ENCODE measurements at regions not wholly inside any gene's neighbourhood (a gene's known extent, or its start where the extent isn't known, plus 50 kb on each side); places are given as distances from the start of the nearest gene placed in this dataset.
"Not testable (repeated sequence)": the region's sequence is repeated elsewhere in the genome, so short reads cannot be mapped to it uniquely, and the experiment has no call there.

DNA sequence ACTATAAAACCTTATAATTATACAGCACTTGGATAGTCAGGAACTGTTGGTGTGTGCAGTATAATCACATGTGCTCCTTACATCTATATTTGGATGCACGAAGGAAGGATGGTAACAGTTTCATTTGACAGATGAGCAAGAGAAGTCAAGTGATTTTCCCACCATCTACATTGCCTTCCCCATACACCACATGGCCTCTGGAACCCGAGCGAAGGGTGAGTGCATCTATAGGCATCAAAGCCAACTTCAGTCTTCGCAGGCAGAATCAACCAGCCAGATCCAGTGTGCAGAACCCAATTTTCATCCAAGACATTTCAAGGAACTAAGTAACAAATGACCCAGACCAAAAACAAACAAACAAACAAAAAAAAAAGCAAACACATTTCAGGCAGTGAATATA, 85.1 kb upstream of the BLID start:
- no peak for DNase-seq (ENCODE audit: low read depth)
- H3K4me3 ChIP-seq (ENCODE audit: low read length), result no peak overlapping the region

DNA sequence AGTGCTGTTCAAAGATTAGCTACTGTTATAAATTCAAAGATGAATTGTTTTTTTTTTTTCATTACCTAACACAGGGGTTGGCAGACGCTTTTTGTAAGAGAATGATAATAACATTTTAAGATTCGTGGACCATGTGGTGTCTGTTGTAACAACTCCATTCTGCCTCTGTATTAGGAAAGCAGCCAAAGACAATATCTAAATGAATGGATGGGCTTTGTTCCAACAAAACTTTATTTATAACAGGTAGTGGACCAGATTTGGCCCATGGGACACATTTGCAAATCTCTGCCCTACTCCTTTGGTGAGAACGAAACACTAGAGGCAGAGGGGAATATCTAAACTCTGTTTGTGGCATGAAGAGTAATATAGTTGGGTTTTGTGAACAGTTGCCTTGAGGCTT, 83.6 kb upstream of the BLID start:
- TF ChIP-seq, protein P1, sequence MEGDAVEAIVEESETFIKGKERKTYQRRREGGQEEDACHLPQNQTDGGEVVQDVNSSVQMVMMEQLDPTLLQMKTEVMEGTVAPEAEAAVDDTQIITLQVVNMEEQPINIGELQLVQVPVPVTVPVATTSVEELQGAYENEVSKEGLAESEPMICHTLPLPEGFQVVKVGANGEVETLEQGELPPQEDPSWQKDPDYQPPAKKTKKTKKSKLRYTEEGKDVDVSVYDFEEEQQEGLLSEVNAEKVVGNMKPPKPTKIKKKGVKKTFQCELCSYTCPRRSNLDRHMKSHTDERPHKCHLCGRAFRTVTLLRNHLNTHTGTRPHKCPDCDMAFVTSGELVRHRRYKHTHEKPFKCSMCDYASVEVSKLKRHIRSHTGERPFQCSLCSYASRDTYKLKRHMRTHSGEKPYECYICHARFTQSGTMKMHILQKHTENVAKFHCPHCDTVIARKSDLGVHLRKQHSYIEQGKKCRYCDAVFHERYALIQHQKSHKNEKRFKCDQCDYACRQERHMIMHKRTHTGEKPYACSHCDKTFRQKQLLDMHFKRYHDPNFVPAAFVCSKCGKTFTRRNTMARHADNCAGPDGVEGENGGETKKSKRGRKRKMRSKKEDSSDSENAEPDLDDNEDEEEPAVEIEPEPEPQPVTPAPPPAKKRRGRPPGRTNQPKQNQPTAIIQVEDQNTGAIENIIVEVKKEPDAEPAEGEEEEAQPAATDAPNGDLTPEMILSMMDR (conservative IDR thresholded peaks at IDR 0.05; ENCODE audit: low read depth, low read length), result no peak
- DNase-seq (ENCODE audit: low read depth), result no peak
- H3K4me3 ChIP-seq (ENCODE audit: low read length), result no peak overlapping the region

More for the DNA sequence above, 85.1 kb upstream of the BLID start:
- TF ChIP-seq, protein P1 (conservative IDR thresholded peaks at IDR 0.05; ENCODE audit: low read depth, low read length), result no peak

DNA sequence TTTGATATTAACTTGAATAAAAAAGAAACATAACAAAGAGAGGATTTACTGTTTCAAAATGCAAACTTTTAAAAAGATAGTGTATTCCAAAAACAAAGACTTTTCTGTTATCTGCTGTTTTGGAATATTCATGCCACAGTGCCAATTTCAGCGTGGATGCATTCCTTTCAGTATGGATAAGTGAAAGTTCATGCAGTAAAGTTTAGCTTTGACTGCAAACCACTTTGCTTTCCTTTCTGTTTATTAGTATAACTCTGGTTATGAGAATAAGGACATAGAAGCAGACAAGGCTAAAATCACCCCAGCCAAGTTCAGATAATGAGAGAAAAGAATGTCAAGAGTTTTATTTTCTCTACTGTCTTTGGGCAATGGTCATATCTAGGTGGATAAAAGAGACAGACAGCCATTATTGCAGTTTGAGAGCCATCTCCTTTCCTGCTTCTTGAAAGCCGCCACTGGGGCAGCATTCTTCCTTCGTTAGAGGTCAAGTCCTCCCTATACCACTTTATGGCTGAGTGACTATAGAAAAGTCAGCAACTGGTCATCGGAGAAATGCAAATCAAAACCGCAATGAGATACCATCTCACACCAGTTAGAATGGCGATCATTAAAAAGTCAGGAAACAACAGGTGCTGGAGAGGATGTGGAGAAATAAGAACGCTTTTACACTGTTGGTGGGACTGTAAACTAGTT, 82.4 kb upstream of the BLID start:
- H3K4me3 ChIP-seq (ENCODE audit: low read length), result no peak overlapping the region
- TF ChIP-seq, protein P1 (conservative IDR thresholded peaks at IDR 0.05; ENCODE audit: low read depth, low read length), result no peak
- DNase-seq (ENCODE audit: low read depth), result no peak

DNA sequence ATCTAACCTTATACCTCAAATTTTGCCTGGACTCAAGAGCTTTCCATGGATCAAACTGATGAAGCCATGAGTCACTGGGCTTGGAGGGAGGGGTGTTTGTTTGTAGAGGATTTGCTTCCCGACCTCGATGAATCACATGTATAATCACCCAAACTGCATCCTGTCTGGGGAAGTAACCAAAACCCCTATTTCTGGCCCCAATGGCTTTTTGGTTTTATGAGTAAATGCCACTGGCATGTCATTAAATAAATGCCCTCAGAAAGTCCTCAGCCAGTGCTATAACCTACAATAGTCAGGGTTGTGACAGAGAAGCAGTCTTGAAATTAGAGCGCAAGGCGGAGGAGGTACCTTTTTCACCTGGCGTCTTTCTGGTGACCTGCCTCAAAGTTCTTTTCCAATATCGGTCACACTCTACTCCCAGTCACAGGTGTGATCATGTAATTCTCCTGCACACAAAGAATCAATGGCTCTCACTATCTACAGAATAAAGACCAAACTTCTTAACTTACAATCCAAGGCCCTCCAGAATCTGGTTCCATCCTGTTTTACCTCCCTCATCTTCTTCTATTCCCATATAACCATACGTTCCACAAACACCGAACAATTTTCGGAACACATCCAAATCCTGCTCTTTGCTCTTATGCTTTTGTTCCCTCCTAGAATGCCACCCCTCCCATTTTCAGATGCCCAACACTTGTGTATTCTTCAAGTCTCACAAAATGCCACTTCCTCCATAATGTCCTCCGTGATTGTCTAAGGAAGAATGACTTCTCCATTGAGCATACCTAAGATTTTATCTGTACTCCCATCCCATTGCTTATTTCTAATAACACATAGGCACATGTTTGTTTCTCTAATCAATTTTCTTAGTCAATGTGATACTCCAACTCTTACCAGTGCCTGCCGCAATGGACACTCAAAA, 81.3 kb upstream of the BLID start:
- TF ChIP-seq, protein P1 (conservative IDR thresholded peaks at IDR 0.05; ENCODE audit: low read depth, low read length), result no peak
- peak; percentile 93 for DNase-seq (ENCODE audit: low read depth)
- H3K4me3 ChIP-seq (ENCODE audit: low read length), result no peak overlapping the region

DNA sequence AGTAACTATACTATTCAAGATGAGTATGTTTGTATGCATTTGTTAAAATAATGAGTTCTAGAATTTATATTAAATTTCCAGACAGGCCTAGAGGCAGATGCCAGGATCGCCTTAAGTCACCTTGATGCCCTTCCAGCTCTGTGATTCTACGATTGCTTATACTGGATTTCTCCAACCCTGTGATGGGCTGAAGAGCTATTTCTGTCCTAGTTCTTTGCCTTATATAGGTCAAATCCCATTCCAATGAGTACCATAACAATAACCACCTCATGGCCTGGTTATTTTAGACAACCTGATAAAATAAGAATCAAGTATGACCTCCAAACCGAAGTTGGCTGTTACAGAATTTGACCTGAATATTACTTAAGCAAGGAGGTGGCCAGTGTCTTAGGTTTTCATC, 79.8 kb upstream of the BLID start:
- H3K4me3 ChIP-seq (ENCODE audit: low read length), result no peak overlapping the region
- DNase-seq (ENCODE audit: low read depth), result no peak
- TF ChIP-seq, protein P1 (conservative IDR thresholded peaks at IDR 0.05; ENCODE audit: low read depth, low read length), result no peak

DNA sequence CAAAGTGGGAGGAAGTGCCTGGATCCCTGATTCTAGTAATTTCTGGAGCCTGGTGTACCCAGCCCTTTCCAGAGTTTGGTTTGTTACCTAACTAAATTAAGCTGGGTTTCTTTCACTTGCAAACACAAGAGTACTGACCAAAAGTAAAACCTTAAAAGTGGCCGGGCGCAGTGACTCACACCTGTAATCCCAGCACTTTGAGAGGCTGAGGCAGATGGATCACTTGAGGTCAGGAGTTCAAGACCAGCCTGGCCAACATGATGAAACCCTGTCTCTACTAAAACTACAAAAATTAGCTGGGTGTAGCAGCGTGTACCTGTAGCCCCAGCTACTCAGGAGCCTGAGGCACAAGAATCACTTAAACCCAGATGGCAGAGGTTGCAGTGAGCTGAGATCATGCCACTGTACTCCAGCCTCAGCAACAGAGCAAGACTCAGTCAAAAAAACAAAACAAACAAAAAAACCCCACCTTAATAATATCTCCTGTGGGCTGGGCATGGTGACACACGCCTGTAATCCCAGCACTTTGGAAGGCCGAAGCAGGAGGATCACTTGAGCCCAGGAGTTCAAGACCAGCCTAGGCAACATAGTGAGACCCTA, 78.0 kb upstream of the BLID start:
- DNase-seq (ENCODE audit: low read depth); H3K4me3 ChIP-seq (ENCODE audit: low read length): not testable (repeated sequence)

DNA sequence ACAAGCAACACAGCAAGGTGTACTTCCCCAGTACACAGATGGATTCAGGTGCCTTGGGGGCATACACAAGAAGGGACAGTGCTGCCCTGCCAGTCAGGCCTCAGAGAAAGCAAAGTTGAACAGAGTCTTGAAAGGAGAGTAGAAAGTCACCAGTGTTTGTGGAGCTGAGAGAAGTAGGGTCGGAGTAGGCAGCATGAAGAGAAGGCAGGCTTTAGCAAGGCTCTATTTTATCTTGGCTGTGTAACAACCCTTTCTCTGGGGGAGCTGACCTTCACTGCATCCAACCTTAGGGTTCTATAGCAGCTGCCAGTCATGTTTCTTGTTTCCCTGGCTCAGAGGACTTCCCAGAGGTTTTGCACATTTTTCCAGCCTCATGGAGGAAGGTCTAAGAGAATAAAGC, 77.4 kb upstream of the BLID start:
- H3K4me3 ChIP-seq (ENCODE audit: low read length), result no peak overlapping the region
- TF ChIP-seq, protein P1 (conservative IDR thresholded peaks at IDR 0.05; ENCODE audit: low read depth, low read length), result no peak
- no peak for DNase-seq (ENCODE audit: low read depth)

Data from retinal pigment epithelial cell (primary cell).